ENCODE measurements at regions not wholly inside any gene's neighbourhood (a gene's known extent, or its start where the extent isn't known, plus 50 kb on each side); places are given as distances from the start of the nearest gene placed in this dataset.

DNA sequence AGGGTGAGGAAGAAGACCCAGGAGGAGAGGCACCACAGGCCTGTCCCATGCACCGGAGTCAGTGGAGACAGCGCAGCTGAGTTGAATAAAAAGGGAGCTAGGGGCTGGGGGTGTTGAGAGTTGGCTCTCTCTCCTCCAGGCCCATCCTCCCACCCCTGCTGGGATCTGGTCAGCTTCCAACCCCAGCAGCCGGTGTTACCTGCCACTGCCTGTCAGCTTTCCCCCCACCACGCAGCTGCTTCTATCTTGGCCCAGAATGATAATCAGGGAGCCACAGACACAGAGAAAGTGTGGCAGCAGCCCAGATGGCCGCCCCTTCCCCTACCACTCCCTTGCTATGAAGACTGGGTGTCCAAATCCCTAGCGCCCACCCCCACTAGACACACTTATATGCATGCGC is 120.6 kb upstream of the RPL38 start:
- no peak for TF ChIP-seq U2AF2 (IDR thresholded peaks at IDR 0.05; ENCODE audit: low read depth, low read length)
- no peak for TF ChIP-seq FOXM1 (CRISPR knock-in tag; IDR thresholded peaks at IDR 0.05)
- no peak for TF ChIP-seq CTCF (CRISPR knock-in tag; IDR thresholded peaks at IDR 0.05)
- TF ChIP-seq, protein P1, sequence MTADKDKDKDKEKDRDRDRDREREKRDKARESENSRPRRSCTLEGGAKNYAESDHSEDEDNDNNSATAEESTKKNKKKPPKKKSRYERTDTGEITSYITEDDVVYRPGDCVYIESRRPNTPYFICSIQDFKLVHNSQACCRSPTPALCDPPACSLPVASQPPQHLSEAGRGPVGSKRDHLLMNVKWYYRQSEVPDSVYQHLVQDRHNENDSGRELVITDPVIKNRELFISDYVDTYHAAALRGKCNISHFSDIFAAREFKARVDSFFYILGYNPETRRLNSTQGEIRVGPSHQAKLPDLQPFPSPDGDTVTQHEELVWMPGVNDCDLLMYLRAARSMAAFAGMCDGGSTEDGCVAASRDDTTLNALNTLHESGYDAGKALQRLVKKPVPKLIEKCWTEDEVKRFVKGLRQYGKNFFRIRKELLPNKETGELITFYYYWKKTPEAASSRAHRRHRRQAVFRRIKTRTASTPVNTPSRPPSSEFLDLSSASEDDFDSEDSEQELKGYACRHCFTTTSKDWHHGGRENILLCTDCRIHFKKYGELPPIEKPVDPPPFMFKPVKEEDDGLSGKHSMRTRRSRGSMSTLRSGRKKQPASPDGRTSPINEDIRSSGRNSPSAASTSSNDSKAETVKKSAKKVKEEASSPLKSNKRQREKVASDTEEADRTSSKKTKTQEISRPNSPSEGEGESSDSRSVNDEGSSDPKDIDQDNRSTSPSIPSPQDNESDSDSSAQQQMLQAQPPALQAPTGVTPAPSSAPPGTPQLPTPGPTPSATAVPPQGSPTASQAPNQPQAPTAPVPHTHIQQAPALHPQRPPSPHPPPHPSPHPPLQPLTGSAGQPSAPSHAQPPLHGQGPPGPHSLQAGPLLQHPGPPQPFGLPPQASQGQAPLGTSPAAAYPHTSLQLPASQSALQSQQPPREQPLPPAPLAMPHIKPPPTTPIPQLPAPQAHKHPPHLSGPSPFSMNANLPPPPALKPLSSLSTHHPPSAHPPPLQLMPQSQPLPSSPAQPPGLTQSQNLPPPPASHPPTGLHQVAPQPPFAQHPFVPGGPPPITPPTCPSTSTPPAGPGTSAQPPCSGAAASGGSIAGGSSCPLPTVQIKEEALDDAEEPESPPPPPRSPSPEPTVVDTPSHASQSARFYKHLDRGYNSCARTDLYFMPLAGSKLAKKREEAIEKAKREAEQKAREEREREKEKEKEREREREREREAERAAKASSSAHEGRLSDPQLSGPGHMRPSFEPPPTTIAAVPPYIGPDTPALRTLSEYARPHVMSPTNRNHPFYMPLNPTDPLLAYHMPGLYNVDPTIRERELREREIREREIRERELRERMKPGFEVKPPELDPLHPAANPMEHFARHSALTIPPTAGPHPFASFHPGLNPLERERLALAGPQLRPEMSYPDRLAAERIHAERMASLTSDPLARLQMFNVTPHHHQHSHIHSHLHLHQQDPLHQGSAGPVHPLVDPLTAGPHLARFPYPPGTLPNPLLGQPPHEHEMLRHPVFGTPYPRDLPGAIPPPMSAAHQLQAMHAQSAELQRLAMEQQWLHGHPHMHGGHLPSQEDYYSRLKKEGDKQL (CRISPR knock-in tag; IDR thresholded peaks at IDR 0.05; ENCODE audit: low read depth) = no peak
- no peak for TF ChIP-seq PHF21A (CRISPR knock-in tag; IDR thresholded peaks at IDR 0.05)
- no peak for TF ChIP-seq MAFK (conservative IDR thresholded peaks at IDR 0.05 in 1 of 2, IDR thresholded peaks at IDR 0.05 in 1 of 2; ENCODE audit: low read length in 2 of 2)
- no peak for TF ChIP-seq AGO1 (IDR thresholded peaks at IDR 0.05; ENCODE audit: low read depth, low read length, poor library complexity, severe bottlenecking)
- no peak for TF ChIP-seq PBX3 (CRISPR knock-in tag; IDR thresholded peaks at IDR 0.05; ENCODE audit: borderline replicate concordance)

Measured in HepG2 (cell line).